HUES48 (cell line): ENCODE measurements at regions not wholly inside any gene's neighbourhood (a gene's known extent, or its start where the extent isn't known, plus 50 kb on each side); places are given as distances from the start of the nearest gene placed in this dataset.
"Not testable (repeated sequence)": the region's sequence is repeated elsewhere in the genome, so short reads cannot be mapped to it uniquely, and the experiment has no call there.

Experiments used
- H3K27ac ChIP-seq: one replicate; pipeline ENCODE4 v1.7.0; 2013; ENCODE audit warnings: low read depth, low read length, inconsistent platforms
- H3K27me3 ChIP-seq: 2 replicates; pipeline ENCODE4 v1.6.1; 2013; ENCODE audit warnings: mild to moderate bottlenecking, low read length; ENCODE audit not compliant: control insufficient read depth, insufficient read depth
- H3K36me3 ChIP-seq: 2 replicates; pipeline ENCODE4 v1.6.1; 2013; ENCODE audit warnings: low read length; ENCODE audit not compliant: control insufficient read depth, insufficient read depth
- H3K4me1 ChIP-seq: 2 replicates; pipeline ENCODE4 v1.6.1; 2013; ENCODE audit warnings: mild to moderate bottlenecking, low read length; ENCODE audit not compliant: control insufficient read depth, insufficient read depth
- H3K4me3 ChIP-seq: 2 replicates; pipeline ENCODE4 v1.5.1; 2013; ENCODE audit warnings: mild to moderate bottlenecking, low read depth, low read length
- H3K9ac ChIP-seq: 2 replicates; pipeline ENCODE4 v1.6.1; 2013; ENCODE audit warnings: mild to moderate bottlenecking, low read depth, low read length, moderate library complexity
- H3K9me3 ChIP-seq: 2 replicates; pipeline ENCODE4 v1.6.1; 2013; ENCODE audit warnings: low read length; ENCODE audit not compliant: control insufficient read depth, insufficient read depth

- Histone ChIP-seq H3K36me3 (no peaks in the 10 kb centered on the region), H3K27ac (no peak overlapping the region), H3K9ac (no peak overlapping the region), H3K9me3 (no peaks in the 10 kb centered on the region), H3K27me3 (no peaks in the 10 kb centered on the region), H3K4me3 (no peak overlapping the region), H3K4me1 (no peaks in the 10 kb centered on the region)
These were observed 115.0 kb upstream of the PZP start for GRCh38 chr12:9323144-9323681.

GRCh38 chr12:9319842-9320173, 111.6 kb upstream of the PZP start:
- Histone ChIP-seq H3K4me3 (no peak overlapping the region), H3K27me3 (no peaks in the 10 kb centered on the region), H3K27ac (no peak overlapping the region), H3K4me1 (no peaks in the 10 kb centered on the region), H3K9ac (no peak overlapping the region), H3K36me3 (no peaks in the 10 kb centered on the region), H3K9me3 (no peaks in the 10 kb centered on the region)

GRCh38 chr12:9319044-9319841, 111.0 kb upstream of the PZP start:
- Histone ChIP-seq H3K27me3 (no peaks in the 10 kb centered on the region), H3K9ac (no peak overlapping the region), H3K27ac (no peak overlapping the region), H3K36me3 (no peaks in the 10 kb centered on the region), H3K4me1 (no peaks in the 10 kb centered on the region), H3K4me3 (no peak overlapping the region), H3K9me3 (no peaks in the 10 kb centered on the region)

- not testable (repeated sequence) for H3K9ac ChIP-seq, H3K36me3 ChIP-seq, H3K4me1 ChIP-seq, H3K27ac ChIP-seq, H3K27me3 ChIP-seq, H3K9me3 ChIP-seq, H3K4me3 ChIP-seq
These were observed 105.3 kb upstream of the PZP start for GRCh38 chr12:9313479-9313878.

GRCh38 chr12:9312406-9313392, 104.5 kb upstream of the PZP start:
- H3K9ac ChIP-seq, H3K27me3 ChIP-seq, H3K27ac ChIP-seq, H3K4me1 ChIP-seq, H3K9me3 ChIP-seq, H3K4me3 ChIP-seq: not testable (repeated sequence)
- peaks cover 14% of the 10 kb centered on the region for H3K36me3 ChIP-seq

- H3K36me3 ChIP-seq, result peaks cover 21% of the 10 kb centered on the region
- H3K27ac ChIP-seq, H3K9ac ChIP-seq, H3K27me3 ChIP-seq, H3K9me3 ChIP-seq, H3K4me1 ChIP-seq, H3K4me3 ChIP-seq: not testable (repeated sequence)
These were observed 103.3 kb upstream of the PZP start for GRCh38 chr12:9311454-9311853.

GRCh38 chr12:9310645-9311044, 102.5 kb upstream of the PZP start:
- not testable (repeated sequence) for H3K9ac ChIP-seq, H3K4me1 ChIP-seq, H3K4me3 ChIP-seq, H3K27me3 ChIP-seq, H3K27ac ChIP-seq, H3K9me3 ChIP-seq
- peaks cover 21% of the 10 kb centered on the region for H3K36me3 ChIP-seq

- H3K9ac ChIP-seq, H3K27ac ChIP-seq, H3K27me3 ChIP-seq, H3K4me3 ChIP-seq, H3K4me1 ChIP-seq, H3K9me3 ChIP-seq: not testable (repeated sequence)
- peaks cover 22% of the 10 kb centered on the region for H3K36me3 ChIP-seq
These were observed 101.6 kb upstream of the PZP start for GRCh38 chr12:9309749-9310148.

- not testable (repeated sequence) for H3K27ac ChIP-seq, H3K9me3 ChIP-seq, H3K4me1 ChIP-seq, H3K27me3 ChIP-seq, H3K4me3 ChIP-seq, H3K9ac ChIP-seq
- H3K36me3 ChIP-seq, result peaks cover 30% of the 10 kb centered on the region
These were observed 100.5 kb upstream of the PZP start for GRCh38 chr12:9308745-9309144.

- H3K9me3 ChIP-seq, H3K27me3 ChIP-seq, H3K27ac ChIP-seq, H3K4me3 ChIP-seq, H3K9ac ChIP-seq, H3K4me1 ChIP-seq: not testable (repeated sequence)
- peaks cover 30% of the 10 kb centered on the region for H3K36me3 ChIP-seq
These were observed 100.0 kb upstream of the PZP start for GRCh38 chr12:9308163-9308562.

GRCh38 chr12:9307255-9307654, 99.1 kb upstream of the PZP start:
- H3K27ac ChIP-seq, H3K4me3 ChIP-seq, H3K9me3 ChIP-seq, H3K27me3 ChIP-seq, H3K4me1 ChIP-seq, H3K9ac ChIP-seq: not testable (repeated sequence)
- H3K36me3 ChIP-seq, result peaks cover 30% of the 10 kb centered on the region
